Astrocyte (in vitro differentiated cells and primary cell): ENCODE measurements at regions not wholly inside any gene's neighbourhood (a gene's known extent, or its start where the extent isn't known, plus 50 kb on each side); places are given as distances from the start of the nearest gene placed in this dataset.

Source experiments
- DNase-seq: peaks from one replicate; pipeline ENCODE4 v3.0.0-alpha.2; 2010; ENCODE audit warnings: low read depth
- FAIRE-seq: peaks from 2 replicates; lab custom pipeline; 2011; peaks lifted over from hg19 to GRCh38; lab: Jason Lieb, UNC
- H2AFZ ChIP-seq: 2 replicates; pipeline ENCODE4 v1.6.0; 2012; ENCODE audit warnings: low read depth, low read length, inconsistent platforms
- H3K27ac ChIP-seq: 2 replicates; pipeline ENCODE4 v1.5.1; 2011; ENCODE audit warnings: low read depth, low read length, inconsistent platforms
- H3K27me3 ChIP-seq: 2 replicates; pipeline ENCODE4 v1.6.0; 2011; ENCODE audit warnings: low read length, inconsistent platforms; ENCODE audit not compliant: insufficient read depth
- H3K36me3 ChIP-seq: 2 replicates; pipeline ENCODE4 v1.5.1; 2011; ENCODE audit warnings: low read length, inconsistent platforms; ENCODE audit not compliant: insufficient read depth
- H3K4me1 ChIP-seq: 2 replicates; pipeline ENCODE4 v1.5.1; 2011; ENCODE audit warnings: low read length, inconsistent platforms; ENCODE audit not compliant: insufficient read depth
- H3K4me2 ChIP-seq: 2 replicates; pipeline ENCODE4 v1.6.0; 2012; ENCODE audit warnings: low read length, inconsistent platforms
- H3K4me3 ChIP-seq: 2 replicates; pipeline ENCODE4 v1.5.1; 2011; ENCODE audit warnings: low read depth, mild to moderate bottlenecking, low read length, inconsistent platforms; ENCODE audit not compliant: insufficient read depth
- H3K79me2 ChIP-seq: 2 replicates; pipeline ENCODE4 v1.6.0; 2012; ENCODE audit warnings: mild to moderate bottlenecking, low read length, inconsistent platforms; ENCODE audit not compliant: insufficient read depth
- H3K9ac ChIP-seq: 2 replicates; pipeline ENCODE4 v1.6.0; 2012; ENCODE audit warnings: mild to moderate bottlenecking, low read length, inconsistent platforms
- H3K9me3 ChIP-seq: 2 replicates; pipeline ENCODE4 v1.5.1; 2012; ENCODE audit warnings: low read depth, mild to moderate bottlenecking, low read length, inconsistent platforms; ENCODE audit not compliant: insufficient read depth
- H4K20me1 ChIP-seq: 2 replicates; pipeline ENCODE4 v1.6.0; 2012; ENCODE audit warnings: low read length, inconsistent platforms; ENCODE audit not compliant: insufficient read depth
- H3K27ac Mint-ChIP-seq: one replicate; pipeline ENCODE4 v1.8.0; 2021; ENCODE audit warnings: mild to moderate bottlenecking, mixed read lengths; ENCODE audit not compliant: unreplicated experiment
- H3K27me3 Mint-ChIP-seq: one replicate; pipeline ENCODE4 v1.8.0; 2021; ENCODE audit warnings: low read depth, mixed read lengths; ENCODE audit not compliant: unreplicated experiment
- H3K36me3 Mint-ChIP-seq: one replicate; pipeline ENCODE4 v1.8.0; 2021; ENCODE audit warnings: low read depth, mixed read lengths; ENCODE audit not compliant: unreplicated experiment
- H3K4me1 Mint-ChIP-seq: one replicate; pipeline ENCODE4 v1.8.0; 2021; ENCODE audit warnings: low read depth, mixed read lengths; ENCODE audit not compliant: unreplicated experiment
- H3K4me3 Mint-ChIP-seq: one replicate; pipeline ENCODE4 v1.8.0; 2021; ENCODE audit warnings: mild to moderate bottlenecking, moderate library complexity, mixed read lengths; ENCODE audit not compliant: unreplicated experiment
- H3K9me3 Mint-ChIP-seq: one replicate; pipeline ENCODE4 v1.8.0; 2021; ENCODE audit warnings: mild to moderate bottlenecking, mixed read lengths; ENCODE audit not compliant: unreplicated experiment
- CTCF ChIP-seq: IDR thresholded peaks from 2 replicates; pipeline ENCODE4 v1.5.1; 2011; ENCODE audit warnings: low read depth, mild to moderate bottlenecking, inconsistent platforms, low read length, moderate library complexity; ENCODE audit not compliant: insufficient read depth
- EZH2 ChIP-seq: IDR thresholded peaks from 2 replicates; pipeline ENCODE4 v1.6.1; 2012; ENCODE audit warnings: mild to moderate bottlenecking, low read length, inconsistent platforms; ENCODE audit not compliant: insufficient read depth

GRCh38 chr2:8581601-8582041 lies 100.2 kb upstream of the ID2 start:
- H2AFZ ChIP-seq, result no peak overlapping the region
- no peaks in the 10 kb centered on the region for H3K9me3 Mint-ChIP-seq
- no peak overlapping the region for H3K27ac Mint-ChIP-seq
- peaks cover 5% of the 10 kb centered on the region for H3K4me1 ChIP-seq
- H3K4me1 Mint-ChIP-seq, result no peaks in the 10 kb centered on the region
- H3K4me2 ChIP-seq, result no peak overlapping the region
- no peak overlapping the region for H3K4me3 ChIP-seq
- TF ChIP-seq CTCF (no peak), EZH2 (no peak)
- H3K27me3 ChIP-seq, result peaks cover 4% of the 10 kb centered on the region
- peaks cover 1% of the 10 kb centered on the region for H3K36me3 Mint-ChIP-seq
- no peak for DNase-seq
- no peaks in the 10 kb centered on the region for H3K79me2 ChIP-seq
- H3K36me3 ChIP-seq, result no peaks in the 10 kb centered on the region
- no peak overlapping the region for H3K9ac ChIP-seq
- no peak for FAIRE-seq
- H3K9me3 ChIP-seq, result no peaks in the 10 kb centered on the region
- no peak overlapping the region for H3K4me3 Mint-ChIP-seq
- no peak overlapping the region for H3K27ac ChIP-seq
- peaks cover 35% of the 10 kb centered on the region for H3K27me3 Mint-ChIP-seq
- no peaks in the 10 kb centered on the region for H4K20me1 ChIP-seq

- DNase-seq, result no peak
Measured at GRCh38 chr2:8582191-8582590, 99.7 kb upstream of the ID2 start.

More at GRCh38 chr2:8582191-8582590, 99.7 kb upstream of the ID2 start:
- TF ChIP-seq EZH2 (no peak), CTCF (no peak)
- FAIRE-seq, result no peak
- peaks cover 37% of the 10 kb centered on the region for H3K27me3 Mint-ChIP-seq
- no peak overlapping the region for H3K4me3 Mint-ChIP-seq
- H3K4me2 ChIP-seq, result no peak overlapping the region
- H3K4me1 ChIP-seq, result peaks cover 5% of the 10 kb centered on the region
- H3K4me1 Mint-ChIP-seq, result no peaks in the 10 kb centered on the region
- H3K27ac Mint-ChIP-seq, result no peak overlapping the region
- no peak overlapping the region for H3K4me3 ChIP-seq
- H3K36me3 ChIP-seq, result no peaks in the 10 kb centered on the region
- H3K27me3 ChIP-seq, result peaks cover 4% of the 10 kb centered on the region
- H3K9ac ChIP-seq, result no peak overlapping the region
- H2AFZ ChIP-seq, result no peak overlapping the region
- H3K9me3 Mint-ChIP-seq, result no peaks in the 10 kb centered on the region
- no peaks in the 10 kb centered on the region for H3K36me3 Mint-ChIP-seq
- no peaks in the 10 kb centered on the region for H3K9me3 ChIP-seq
- no peaks in the 10 kb centered on the region for H3K79me2 ChIP-seq
- H4K20me1 ChIP-seq, result no peaks in the 10 kb centered on the region
- no peak overlapping the region for H3K27ac ChIP-seq
